Neuron (in vitro differentiated cells): ENCODE measurements at regions not wholly inside any gene's neighbourhood (a gene's known extent, or its start where the extent isn't known, plus 50 kb on each side); places are given as distances from the start of the nearest gene placed in this dataset.

Experiments used
- H2AFZ ChIP-seq: one replicate; pipeline ENCODE4 v1.6.1; 2013; ENCODE audit warnings: low read depth, mild to moderate bottlenecking, inconsistent platforms, low read length, moderate library complexity
- H3K27me3 ChIP-seq: one replicate; pipeline ENCODE4 v1.6.1; 2013; ENCODE audit warnings: low read length; ENCODE audit not compliant: insufficient read depth
- H3K36me3 ChIP-seq: one replicate; pipeline ENCODE4 v1.6.1; 2013; ENCODE audit warnings: low read length; ENCODE audit not compliant: insufficient read depth
- H3K4me1 ChIP-seq: one replicate; pipeline ENCODE4 v1.6.1; 2013; ENCODE audit warnings: low read length; ENCODE audit not compliant: insufficient read depth
- H3K4me3 ChIP-seq: 2 replicates; pipeline ENCODE4 v1.5.1; 2013; ENCODE audit warnings: mild to moderate bottlenecking, low read length, moderate library complexity
- H3K9me3 ChIP-seq: one replicate; pipeline ENCODE4 v1.6.1; 2013; ENCODE audit warnings: low read length

GRCh38 chr3:107209302-107209990 is 167.8 kb upstream of the CCDC54 start:
- Histone ChIP-seq H3K9me3 (no peaks in the 10 kb centered on the region), H3K27me3 (no peaks in the 10 kb centered on the region), H3K36me3 (no peaks in the 10 kb centered on the region), H2AFZ (no peak overlapping the region), H3K4me3 (no peak overlapping the region), H3K4me1 (peaks cover 21% of the 10 kb centered on the region)

- Histone ChIP-seq H3K4me1 (peaks cover 21% of the 10 kb centered on the region), H2AFZ (no peak overlapping the region), H3K36me3 (no peaks in the 10 kb centered on the region), H3K27me3 (no peaks in the 10 kb centered on the region), H3K9me3 (no peaks in the 10 kb centered on the region), H3K4me3 (no peak overlapping the region)
Observed at GRCh38 chr3:107211608-107212007, 165.6 kb upstream of the CCDC54 start.

- no peaks in the 10 kb centered on the region for H3K9me3 ChIP-seq
- no peak overlapping the region for H3K4me3 ChIP-seq
- H3K27me3 ChIP-seq: no peaks in the 10 kb centered on the region
- peaks cover 17% of the 10 kb centered on the region for H3K4me1 ChIP-seq
- no peaks in the 10 kb centered on the region for H3K36me3 ChIP-seq
- H2AFZ ChIP-seq: no peak overlapping the region
Observed at GRCh38 chr3:107212618-107213017, 164.6 kb upstream of the CCDC54 start.

GRCh38 chr3:107213044-107213669 is 164.1 kb upstream of the CCDC54 start:
- Histone ChIP-seq H3K36me3 (no peaks in the 10 kb centered on the region), H3K27me3 (no peaks in the 10 kb centered on the region), H3K9me3 (no peaks in the 10 kb centered on the region), H3K4me1 (peaks cover 11% of the 10 kb centered on the region), H3K4me3 (no peak overlapping the region), H2AFZ (no peak overlapping the region)

GRCh38 chr3:107216229-107216628 is 161.0 kb upstream of the CCDC54 start:
- H3K4me1 ChIP-seq: peaks cover 5% of the 10 kb centered on the region
- H3K36me3 ChIP-seq: no peaks in the 10 kb centered on the region
- no peak overlapping the region for H2AFZ ChIP-seq
- no peaks in the 10 kb centered on the region for H3K9me3 ChIP-seq
- H3K27me3 ChIP-seq: no peaks in the 10 kb centered on the region
- no peak overlapping the region for H3K4me3 ChIP-seq

- Histone ChIP-seq H3K27me3 (no peaks in the 10 kb centered on the region), H3K4me3 (no peak overlapping the region), H2AFZ (no peak overlapping the region), H3K9me3 (no peaks in the 10 kb centered on the region), H3K36me3 (no peaks in the 10 kb centered on the region), H3K4me1 (peaks cover 5% of the 10 kb centered on the region)
Observed at GRCh38 chr3:107216711-107217110, 160.5 kb upstream of the CCDC54 start.

GRCh38 chr3:107217172-107217571 is 160.1 kb upstream of the CCDC54 start:
- Histone ChIP-seq H3K27me3 (no peaks in the 10 kb centered on the region), H3K4me1 (peaks cover 5% of the 10 kb centered on the region), H3K4me3 (no peak overlapping the region), H3K36me3 (no peaks in the 10 kb centered on the region), H3K9me3 (no peaks in the 10 kb centered on the region), H2AFZ (no peak overlapping the region)

- peaks cover 5% of the 10 kb centered on the region for H3K4me1 ChIP-seq
- no peak overlapping the region for H3K4me3 ChIP-seq
- no peaks in the 10 kb centered on the region for H3K9me3 ChIP-seq
- no peaks in the 10 kb centered on the region for H3K27me3 ChIP-seq
- no peak overlapping the region for H2AFZ ChIP-seq
- H3K36me3 ChIP-seq: no peaks in the 10 kb centered on the region
Observed at GRCh38 chr3:107218864-107219269, 158.4 kb upstream of the CCDC54 start.

- Histone ChIP-seq H2AFZ (no peak overlapping the region), H3K4me3 (no peak overlapping the region), H3K9me3 (no peaks in the 10 kb centered on the region)
Observed at GRCh38 chr3:107220538-107220937, 156.7 kb upstream of the CCDC54 start.

GRCh38 chr3:107221856-107222255 is 155.4 kb upstream of the CCDC54 start:
- no peaks in the 10 kb centered on the region for H3K9me3 ChIP-seq
- no peak overlapping the region for H2AFZ ChIP-seq
- H3K27me3 ChIP-seq: no peaks in the 10 kb centered on the region
- no peak overlapping the region for H3K4me3 ChIP-seq
- H3K4me1 ChIP-seq: peaks cover 5% of the 10 kb centered on the region
- no peaks in the 10 kb centered on the region for H3K36me3 ChIP-seq

More at GRCh38 chr3:107220538-107220937, 156.7 kb upstream of the CCDC54 start:
- Histone ChIP-seq H3K27me3 (no peaks in the 10 kb centered on the region), H3K4me1 (peaks cover 5% of the 10 kb centered on the region), H3K36me3 (no peaks in the 10 kb centered on the region)

- Histone ChIP-seq H3K4me1 (peaks cover 5% of the 10 kb centered on the region), H3K4me3 (no peak overlapping the region), H3K36me3 (no peaks in the 10 kb centered on the region), H2AFZ (no peak overlapping the region), H3K27me3 (no peaks in the 10 kb centered on the region), H3K9me3 (no peaks in the 10 kb centered on the region)
Observed at GRCh38 chr3:107222907-107223306, 154.3 kb upstream of the CCDC54 start.

GRCh38 chr3:107224026-107224596 is 153.1 kb upstream of the CCDC54 start:
- H3K27me3 ChIP-seq: no peaks in the 10 kb centered on the region
- H3K36me3 ChIP-seq: no peaks in the 10 kb centered on the region

GRCh38 chr3:107227091-107227490 is 150.1 kb upstream of the CCDC54 start:
- Histone ChIP-seq H3K4me1 (no peaks in the 10 kb centered on the region), H3K4me3 (no peak overlapping the region), H3K27me3 (no peaks in the 10 kb centered on the region), H2AFZ (no peak overlapping the region), H3K36me3 (no peaks in the 10 kb centered on the region), H3K9me3 (no peaks in the 10 kb centered on the region)

More at GRCh38 chr3:107224026-107224596, 153.1 kb upstream of the CCDC54 start:
- Histone ChIP-seq H3K9me3 (no peaks in the 10 kb centered on the region), H3K4me3 (no peak overlapping the region), H3K4me1 (no peaks in the 10 kb centered on the region), H2AFZ (no peak overlapping the region)
